K562 (cell line): ENCODE measurements at regions not wholly inside any gene's neighbourhood (a gene's known extent, or its start where the extent isn't known, plus 50 kb on each side); places are given as distances from the start of the nearest gene placed in this dataset.

Experiments
- ATAC-seq: fragments of 200-7000 bp; cut with Tn5 transposase; 3 replicates; pipeline ENCODE4 v1.9.1; 2020; ENCODE audit warnings: moderate library complexity
- BruUV-seq: library from RNA; stranded (reverse); fragments of 400-500 nt; replicated peaks from 2 replicates; lab custom pipeline; 2021; lab: Mats Ljungman, UMichigan
- CTCF ChIA-PET: fragments of 300-600 bp; formaldehyde crosslinking; extraction: SDS; loops from one replicate; lab custom pipeline; 2021; ENCODE audit warnings: low intra/inter-chr PET ratio; lab: Yijun Ruan, JAX
- POLR2A ChIA-PET: fragments of 300-600, 350-650 bp; sonication (Branson Sonifier 250); formaldehyde crosslinking; extraction: SDS; loops from one replicate; lab custom pipeline; 2021; ENCODE audit warnings: antibody characterized with exemption, inconsistent platforms; lab: Yijun Ruan, JAX
- DNase-seq, 4 experiments: peaks; one replicate each; pipeline versions ENCODE4 v3.0.0 to v3.0.0-alpha.2; 2011 to 2018; ENCODE audit warnings: low spot score in 3 of 4, mixed read lengths in 3 of 4; ENCODE audit errors: extremely low read depth in 1 of 4
- FAIRE-seq: peaks from 2 replicates; lab custom pipeline; 2011; peaks lifted over from hg19 to GRCh38; lab: Jason Lieb, UNC
- H2AFZ ChIP-seq: 2 replicates; pipeline ENCODE4 v1.6.0; 2011; ENCODE audit warnings: low read depth, low read length, control low read depth, inconsistent platforms
- H3K27ac ChIP-seq: fragments of 200-600 bp; 3 replicates; pipeline ENCODE4 v1.8.0; 2011; ENCODE audit warnings: low read depth, mild to moderate bottlenecking, control low read depth, inconsistent platforms, low read length, moderate library complexity, mixed read lengths; ENCODE audit errors: extremely low read depth
- H3K27me3 ChIP-seq, 2 experiments: fragments of 300-600 bp in 1 of 2; 2 replicates in 1 of 2; 3 replicates in 1 of 2; pipeline versions ENCODE4 v1.6.0 to v1.8.0; 2011; ENCODE audit warnings: inconsistent platforms in 2 of 2, low read length in 2 of 2, mild to moderate bottlenecking in 1 of 2, mixed read lengths in 1 of 2, moderate library complexity in 1 of 2; ENCODE audit not compliant: control insufficient read depth in 2 of 2, insufficient read depth in 2 of 2
- H3K36me3 ChIP-seq: fragments of 300-600 bp; 3 replicates; pipeline ENCODE4 v1.8.0; 2011; ENCODE audit warnings: mild to moderate bottlenecking, low read length, inconsistent platforms; ENCODE audit not compliant: control insufficient read depth, insufficient read depth
- H3K4me1 ChIP-seq, 2 experiments: fragments of 200-600 bp in 1 of 2; replicated peaks in 1 of 2; 2 replicates in 1 of 2; 3 replicates in 1 of 2; pipeline versions ENCODE4 v1.5.1 to v1.8.0; 2011; ENCODE audit warnings: inconsistent platforms in 2 of 2, low read length in 2 of 2, mild to moderate bottlenecking in 1 of 2, mixed read lengths in 1 of 2, moderate library complexity in 1 of 2; ENCODE audit not compliant: control insufficient read depth in 2 of 2, insufficient read depth in 2 of 2
- H3K4me2 ChIP-seq: 2 replicates; pipeline ENCODE4 v1.6.1; 2011; ENCODE audit warnings: low read length, control low read depth, inconsistent platforms, mixed read lengths; ENCODE audit not compliant: insufficient read depth
- H3K4me3 ChIP-seq: fragments of 200-600 bp; sonication (generic), shearing (Covaris generic); 2 replicates; pipeline ENCODE4 v1.5.1; 2016; ENCODE audit warnings: control low read depth, inconsistent platforms
- H3K79me2 ChIP-seq: fragments of 200-600 bp; 3 replicates; pipeline ENCODE4 v1.8.0; 2011; ENCODE audit warnings: low read length, inconsistent platforms; ENCODE audit not compliant: control insufficient read depth, insufficient read depth
- H3K9ac ChIP-seq, 2 experiments: 2 replicates each; pipeline versions ENCODE4 v1.6.0 to v1.6.1; 2011; ENCODE audit warnings: low read depth in 2 of 2, low read length in 2 of 2, control low read depth in 1 of 2, inconsistent platforms in 1 of 2, mild to moderate bottlenecking in 1 of 2, mixed read lengths in 1 of 2; ENCODE audit not compliant: insufficient read depth in 1 of 2
- H3K9me1 ChIP-seq: one replicate; pipeline ENCODE4 v1.6.0; 2011; ENCODE audit warnings: inconsistent platforms, mild to moderate bottlenecking, low read length, moderate library complexity; ENCODE audit not compliant: control insufficient read depth, insufficient read depth
- H3K9me3 ChIP-seq: replicated peaks from 2 replicates; pipeline ENCODE4 v1.5.1; 2011; ENCODE audit warnings: low read depth, low read length, inconsistent platforms; ENCODE audit not compliant: control insufficient read depth, insufficient read depth
- H4K20me1 ChIP-seq: replicated peaks from 2 replicates; pipeline ENCODE4 v1.6.1; 2011; ENCODE audit warnings: low read length, inconsistent platforms, mixed read lengths; ENCODE audit not compliant: control insufficient read depth, insufficient read depth
- CHD4 ChIP-seq: fragments of 200-600 bp; sonication (generic); IDR thresholded peaks from 3 replicates; pipeline ENCODE4 v1.6.1; 2012; ENCODE audit warnings: low read depth, mild to moderate bottlenecking, mixed read lengths, low read length, inconsistent platforms; ENCODE audit not compliant: insufficient read depth, insufficient replicate concordance, poor library complexity, severe bottlenecking
- HINFP ChIP-seq: fragments of 450-650 bp; conservative IDR thresholded peaks from 2 replicates; pipeline ENCODE4 v1.6.1; 2016; ENCODE audit warnings: missing genetic modification characterization, low read depth, mild to moderate bottlenecking, control low read depth, missing compliant biosample characterization
- KAT2B ChIP-seq: IDR thresholded peaks from one replicate; pipeline ENCODE4 v1.6.1; 2012; ENCODE audit warnings: low read depth, mild to moderate bottlenecking, control low read depth, inconsistent platforms, low read length, moderate library complexity
- MAZ ChIP-seq, 2 experiments: fragments of 450-650 bp in 1 of 2; sonication (generic) in 1 of 2; formaldehyde crosslinking; IDR thresholded peaks in 1 of 2; conservative IDR thresholded peaks in 1 of 2; 2 replicates each; pipeline versions ENCODE4 v1.4.0 to v1.5.0; 2020; ENCODE audit warnings: mild to moderate bottlenecking in 1 of 2, missing genetic modification reagents in 1 of 2
- MBD2 ChIP-seq: sonication (generic); IDR thresholded peaks from 2 replicates; pipeline ENCODE4 v1.6.1; 2016; ENCODE audit warnings: low read depth, borderline replicate concordance
- POLR3A ChIP-seq: IDR thresholded peaks from 2 replicates; pipeline ENCODE4 v1.6.1; 2011; ENCODE audit warnings: borderline replicate concordance, mild to moderate bottlenecking, moderate library complexity; ENCODE audit not compliant: insufficient read length, insufficient read depth; ENCODE audit errors: extremely low read depth
- PRMT5 ChIP-seq: sonication (generic); formaldehyde crosslinking; IDR thresholded peaks from 2 replicates; pipeline ENCODE4 v1.5.0; 2020; ENCODE audit warnings: missing genetic modification reagents
- YY1 ChIP-seq, 3 experiments: IDR thresholded peaks; 2 replicates each; pipeline ENCODE4 v1.6.1; 2011; ENCODE audit warnings: low read length in 2 of 3, mild to moderate bottlenecking in 2 of 3, moderate library complexity in 2 of 3, borderline replicate concordance in 1 of 3, control low read depth in 1 of 3, low read depth in 1 of 3; ENCODE audit not compliant: insufficient read depth in 3 of 3, insufficient replicate concordance in 2 of 3, control insufficient read depth in 1 of 3, insufficient read length in 1 of 3; ENCODE audit errors: extremely low read depth in 1 of 3
- ZC3H11A ChIP-seq: IDR thresholded peaks from 2 replicates; pipeline ENCODE4 v1.6.1; 2012; ENCODE audit warnings: low read depth, low read length, improper control_type of control experiment
- ZFX ChIP-seq: sonication (generic); formaldehyde crosslinking; IDR thresholded peaks from 2 replicates; pipeline ENCODE4 v1.8.0; 2022; ENCODE audit warnings: mild to moderate bottlenecking, missing genetic modification reagents, moderate library complexity
- ZNF592 ChIP-seq: fragments of 450-650 bp; IDR thresholded peaks from 2 replicates; pipeline ENCODE4 v1.6.1; 2017; ENCODE audit warnings: antibody characterized with exemption, mild to moderate bottlenecking
- WGBS: fragments of 100-300 bp; shearing (Covaris generic); methylation state at CpG from one replicate; pipeline ENCODE4 v1.1.6; 2016; ENCODE audit warnings: low coverage, mixed read lengths; ENCODE audit not compliant: insufficient coverage; ENCODE audit errors: missing lambda C conversion rate; 5-methylcytosine and 5-hydroxymethylcytosine counted together
- in situ Hi-C: fragments of 300-500 bp; cut with MboI; formaldehyde crosslinking; loops from 4 replicates; pipeline ENCODE4 v1.15.0; 2018; ENCODE audit warnings: inconsistent platforms, mixed read lengths
- intact Hi-C: fragments of 100-400 bp; cut with micrococcal nuclease; formaldehyde crosslinking; loops from 2 replicates; pipeline ENCODE4 v1.14.2; 2022
- TF ChIP-seq, protein P1 (sequence below): conservative IDR thresholded peaks from 2 replicates; pipeline ENCODE4 v1.6.1; 2011; ENCODE audit warnings: low read depth, mild to moderate bottlenecking, low read length; ENCODE audit not compliant: control insufficient read depth

- H3K27ac ChIP-seq: peak overlapping the region; percentile 18; the same call in 2 of the 3 replicates
- in situ Hi-C loops: loop anchor here (10.0 kb wide), 1 partner anchor 136 kb away; no protein-coding TSS in a partner anchor
- FAIRE-seq: no peak
- TF ChIP-seq MBD2: no peak
- TF ChIP-seq ZC3H11A: no peak
- no peak for TF ChIP-seq HINFP (tag)
- TF ChIP-seq PRMT5: no peak
- no peak for TF ChIP-seq POLR3A
- no peak for TF ChIP-seq CHD4
- peak in 1 of 3 experiments; percentile 41 for TF ChIP-seq YY1 (IDR thresholded peaks at IDR 0.05; ENCODE audit: borderline replicate concordance in 1 of 3, control insufficient read depth in 1 of 3, extremely low read depth in 1 of 3, insufficient read depth in 3 of 3, insufficient read length in 1 of 3, insufficient replicate concordance in 2 of 3, low read depth in 1 of 3, low read length in 2 of 3)
- TF ChIP-seq KAT2B: no peak
- TF ChIP-seq, protein P1, sequence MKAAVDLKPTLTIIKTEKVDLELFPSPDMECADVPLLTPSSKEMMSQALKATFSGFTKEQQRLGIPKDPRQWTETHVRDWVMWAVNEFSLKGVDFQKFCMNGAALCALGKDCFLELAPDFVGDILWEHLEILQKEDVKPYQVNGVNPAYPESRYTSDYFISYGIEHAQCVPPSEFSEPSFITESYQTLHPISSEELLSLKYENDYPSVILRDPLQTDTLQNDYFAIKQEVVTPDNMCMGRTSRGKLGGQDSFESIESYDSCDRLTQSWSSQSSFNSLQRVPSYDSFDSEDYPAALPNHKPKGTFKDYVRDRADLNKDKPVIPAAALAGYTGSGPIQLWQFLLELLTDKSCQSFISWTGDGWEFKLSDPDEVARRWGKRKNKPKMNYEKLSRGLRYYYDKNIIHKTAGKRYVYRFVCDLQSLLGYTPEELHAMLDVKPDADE: no peak
- TF ChIP-seq ZFX (CRISPR knock-in tag): no peak
- TF ChIP-seq MAZ (CRISPR knock-in tag; conservative IDR thresholded peaks at IDR 0.05 in 1 of 2, IDR thresholded peaks at IDR 0.05 in 1 of 2): peak in 1 of 2 experiments; percentile 14; a peak in 1 of 4 replicates
- peak; percentile 40; the same call in 1 of the 2 replicates for TF ChIP-seq ZNF592
Observed at GRCh38 chr6:137808836-137809315, 58.2 kb upstream of the TNFAIP3 start.

More at GRCh38 chr6:137808836-137809315, 58.2 kb upstream of the TNFAIP3 start:
- no TSS peak for BruUV-seq
- WGBS: 25% methylated on average over 7 of the region's 7 CpGs
- POLR2A ChIA-PET: interaction anchor here (1.1 to 2.1 kb wide), 2 partner anchors 11 to 15 kb away, joined by 3 to 6 read pairs; no protein-coding TSS in a partner anchor
- Histone ChIP-seq H3K4me1 (peaks cover 14 to 25% of the 10 kb centered on the region in 2 experiments), H3K79me2 (no peaks in the 10 kb centered on the region), H3K27me3 (no peaks in the 10 kb centered on the region), H3K9me3 (no peaks in the 10 kb centered on the region), H4K20me1 (no peaks in the 10 kb centered on the region), H2AFZ (peak overlapping the region; percentile 78), H3K4me2 (0 out of 2 replicates have a peak overlapping the region, but pooled peaks have one; percentile 10), H3K9me1 (no peaks in the 10 kb centered on the region), H3K9ac (peak overlapping the region; percentile 21 to 79; a peak in 1 of 4 replicates), H3K36me3 (no peaks in the 10 kb centered on the region), H3K4me3 (no peak overlapping the region)
- DNase-seq (peak in 2 of 4 experiments; percentile 37 to 58), ATAC-seq (peak; percentile 74)
- intact Hi-C loops: no loop called here
- CTCF ChIA-PET: no interaction called here
